ENCODE measurements at regions not wholly inside any gene's neighbourhood (a gene's known extent, or its start where the extent isn't known, plus 50 kb on each side); places are given as distances from the start of the nearest gene placed in this dataset.
"Not testable (repeated sequence)": the region's sequence is repeated elsewhere in the genome, so short reads cannot be mapped to it uniquely, and the experiment has no call there.

GRCh38 chr16:85202631-85203461 is 90.6 kb upstream of the CIBAR2 start:
- peak; percentile 89 for DNase-seq (ENCODE audit: low read depth)

DNA sequence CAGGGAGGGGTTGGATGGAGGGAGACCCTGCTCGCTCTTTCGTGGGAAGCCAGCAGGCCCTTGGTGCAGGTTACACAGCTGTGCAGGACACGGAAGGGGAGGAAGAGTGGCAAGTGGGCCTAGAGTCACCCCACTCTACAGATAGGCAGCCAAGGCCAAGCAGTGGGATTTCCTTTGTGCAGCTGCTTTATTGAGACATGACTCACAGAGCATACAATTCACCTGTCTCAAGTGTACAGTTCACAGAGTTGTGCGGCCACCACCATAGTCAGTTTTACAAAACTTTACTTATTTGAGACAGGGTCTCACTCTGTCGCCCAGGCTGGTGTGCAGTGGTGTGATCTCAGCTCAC is 91.2 kb upstream of the CIBAR2 start:
- no peak for DNase-seq (ENCODE audit: low read depth)

GRCh38 chr16:85204242-85205010 is 92.2 kb upstream of the CIBAR2 start:
- DNase-seq (ENCODE audit: low read depth): peak; percentile 91

DNA sequence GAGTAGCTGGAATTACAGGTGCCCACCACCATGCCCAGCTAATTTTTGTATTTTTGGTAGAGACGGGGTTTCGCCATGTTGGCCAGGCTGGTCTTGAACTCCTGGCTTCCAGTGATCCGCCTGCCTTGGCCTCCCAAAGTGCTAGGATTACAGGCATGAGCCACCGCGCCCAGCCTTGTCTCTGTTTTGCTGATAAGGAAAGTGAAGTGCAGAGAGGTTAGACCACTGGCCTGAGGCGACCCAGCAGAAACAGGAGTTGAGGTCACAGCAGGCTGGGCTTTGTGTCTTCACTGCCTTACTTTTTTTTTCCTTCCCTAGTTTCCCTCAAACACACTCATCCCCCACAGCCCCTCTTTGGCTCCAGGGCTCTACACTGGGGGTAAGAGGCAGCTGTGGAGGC is 93.0 kb upstream of the CIBAR2 start:
- not testable (repeated sequence) for DNase-seq (ENCODE audit: low read depth)

GRCh38 chr16:85205747-85206471 is 93.6 kb upstream of the CIBAR2 start:
- DNase-seq (ENCODE audit: low read depth): peak; percentile 39

- peak; percentile 46 for DNase-seq (ENCODE audit: low read depth)
Observed at GRCh38 chr16:85206472-85207356, 94.4 kb upstream of the CIBAR2 start.

DNA sequence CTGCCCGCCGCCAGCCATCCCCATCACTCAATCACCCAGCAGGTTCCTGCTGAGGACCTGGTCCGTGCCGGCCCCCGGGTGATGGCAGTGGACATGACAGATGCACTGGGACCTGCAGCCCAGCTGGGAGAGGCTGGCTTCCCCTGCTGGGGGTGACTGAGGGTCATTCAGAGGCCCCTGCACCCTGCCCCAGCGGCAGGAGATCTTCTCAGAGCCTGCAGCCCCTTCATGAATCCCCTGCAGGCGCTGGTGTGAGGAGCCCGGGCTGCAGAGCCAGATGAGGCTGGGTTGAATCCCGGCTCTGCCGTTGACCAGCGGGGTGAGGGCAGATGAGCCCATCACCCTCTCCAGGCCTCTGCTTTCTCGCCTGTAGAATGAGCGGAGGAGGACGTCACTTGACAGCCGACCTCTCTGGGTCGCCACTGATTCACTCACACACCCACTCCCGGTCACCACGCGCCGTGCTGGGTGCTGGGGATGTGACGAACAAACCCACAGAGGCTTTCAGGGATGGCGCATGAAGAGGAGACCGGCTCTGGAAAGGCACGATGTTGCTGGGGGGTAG is 95.2 kb upstream of the CIBAR2 start:
- no peak for DNase-seq (ENCODE audit: low read depth)

DNA sequence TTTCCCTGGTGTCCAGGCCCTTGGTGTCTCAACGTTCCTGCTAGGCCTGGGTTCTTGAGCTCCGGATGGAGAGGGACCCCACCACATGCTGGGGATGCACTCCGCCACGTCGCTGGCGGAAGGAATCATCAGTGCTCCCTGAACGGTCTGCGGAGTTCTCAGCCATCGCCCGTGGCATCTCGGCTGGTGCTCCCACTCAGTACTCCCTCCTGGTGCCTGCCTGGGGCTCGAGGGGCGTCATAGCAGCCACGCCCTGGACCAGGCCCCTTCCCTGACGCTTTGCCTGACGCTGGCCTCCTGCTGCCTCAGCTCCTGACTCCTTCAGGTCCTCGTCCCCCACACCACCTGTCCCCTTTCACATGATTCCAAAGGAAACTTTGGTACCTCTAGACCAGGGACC is 95.9 kb upstream of the CIBAR2 start:
- DNase-seq (ENCODE audit: low read depth): no peak

- DNase-seq (ENCODE audit: low read depth): no peak
Observed at GRCh38 chr16:85208643-85209520, 96.6 kb upstream of the CIBAR2 start.

DNA sequence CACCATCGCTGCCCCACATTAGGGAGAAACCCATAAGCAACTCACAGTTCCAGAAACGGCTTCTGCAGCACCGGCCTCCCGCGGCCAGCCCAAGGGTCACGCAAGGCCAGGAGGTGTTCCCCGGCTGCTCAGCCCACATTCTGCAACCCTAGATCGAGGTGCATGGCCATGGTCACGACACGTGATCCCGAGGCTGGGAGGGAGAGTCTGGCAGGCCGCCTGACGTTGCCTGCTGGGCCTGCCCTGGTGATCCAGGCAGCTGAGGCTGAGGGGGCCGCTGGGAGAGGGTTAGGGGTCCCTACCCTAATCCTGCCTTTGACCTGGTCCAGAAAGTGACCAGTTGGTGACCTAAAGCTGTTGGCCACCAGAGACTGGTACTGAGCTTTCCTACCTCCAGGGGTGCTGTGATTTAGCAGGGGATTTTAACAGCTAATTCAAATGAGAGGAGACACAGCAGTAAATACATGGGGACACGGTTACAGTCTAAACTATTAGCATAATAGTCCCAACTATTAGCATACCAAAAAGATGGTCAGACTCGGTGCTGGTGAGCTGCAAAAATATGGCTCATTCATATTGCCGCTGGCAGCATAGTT is 97.4 kb upstream of the CIBAR2 start:
- DNase-seq (ENCODE audit: low read depth): no peak

DNA sequence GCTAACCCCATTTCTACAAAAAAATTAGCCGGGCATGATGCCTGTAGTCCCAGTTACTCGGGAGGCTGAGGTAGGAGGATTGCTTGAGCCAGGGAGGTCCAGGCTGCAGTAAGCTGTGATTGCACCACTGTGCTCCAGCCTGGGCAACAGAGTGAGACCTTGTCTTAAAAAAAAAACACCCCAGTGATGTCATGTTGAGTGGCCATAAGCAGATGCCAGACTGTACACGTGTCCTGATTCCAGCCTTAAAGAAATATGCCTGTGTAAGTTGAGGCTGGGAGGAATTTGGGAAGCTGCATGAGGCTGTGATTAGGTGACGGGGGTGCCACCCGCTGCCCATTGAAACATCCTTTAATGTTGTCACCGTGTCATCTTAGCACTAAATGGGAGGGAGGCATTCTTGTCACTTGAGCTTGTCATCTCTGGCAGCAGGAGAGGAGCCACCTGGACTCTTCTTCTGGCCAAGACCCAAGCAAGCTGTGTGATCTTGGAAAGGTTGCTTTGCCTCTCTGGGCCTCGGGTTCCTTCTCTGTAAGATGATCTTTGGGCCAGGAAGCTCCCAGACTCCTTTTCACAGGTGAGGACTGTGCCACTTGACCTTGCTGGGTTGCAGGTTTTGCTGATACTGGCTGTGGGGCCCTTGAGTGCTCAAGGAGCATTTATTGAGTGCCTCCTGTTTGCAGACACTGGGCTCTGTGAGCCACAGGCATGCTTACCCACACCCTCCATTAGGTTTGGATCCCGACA is 98.3 kb upstream of the CIBAR2 start:
- DNase-seq (ENCODE audit: low read depth): peak; percentile 95

DNA sequence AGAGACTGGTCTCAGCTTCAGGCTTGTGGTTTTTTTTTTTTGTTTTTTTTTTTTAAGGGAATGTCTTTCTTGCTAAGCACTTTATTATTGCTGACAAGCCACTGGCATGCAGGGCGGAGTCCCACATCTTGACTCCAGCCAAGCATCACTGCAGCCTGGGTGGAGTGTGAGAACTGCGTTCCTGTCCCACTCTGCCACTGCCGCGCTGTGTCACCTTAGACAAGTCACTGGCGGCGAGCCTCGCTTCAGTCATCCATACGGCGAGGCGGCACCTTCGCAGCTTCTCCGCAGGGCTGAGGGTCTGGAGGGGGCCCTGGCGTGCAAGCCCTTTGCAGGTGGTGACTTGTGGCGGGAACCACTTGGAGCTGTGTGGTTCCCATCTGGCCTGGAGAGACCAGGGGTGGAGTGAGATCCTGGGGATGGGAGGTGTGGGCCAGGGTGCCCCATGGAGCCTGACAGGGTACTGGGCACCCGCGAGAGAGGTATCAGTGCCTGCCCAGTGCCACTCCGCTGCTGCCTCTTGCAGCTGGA is 99.1 kb upstream of the CIBAR2 start:
- peak; percentile 92 for DNase-seq (ENCODE audit: low read depth)

DNA sequence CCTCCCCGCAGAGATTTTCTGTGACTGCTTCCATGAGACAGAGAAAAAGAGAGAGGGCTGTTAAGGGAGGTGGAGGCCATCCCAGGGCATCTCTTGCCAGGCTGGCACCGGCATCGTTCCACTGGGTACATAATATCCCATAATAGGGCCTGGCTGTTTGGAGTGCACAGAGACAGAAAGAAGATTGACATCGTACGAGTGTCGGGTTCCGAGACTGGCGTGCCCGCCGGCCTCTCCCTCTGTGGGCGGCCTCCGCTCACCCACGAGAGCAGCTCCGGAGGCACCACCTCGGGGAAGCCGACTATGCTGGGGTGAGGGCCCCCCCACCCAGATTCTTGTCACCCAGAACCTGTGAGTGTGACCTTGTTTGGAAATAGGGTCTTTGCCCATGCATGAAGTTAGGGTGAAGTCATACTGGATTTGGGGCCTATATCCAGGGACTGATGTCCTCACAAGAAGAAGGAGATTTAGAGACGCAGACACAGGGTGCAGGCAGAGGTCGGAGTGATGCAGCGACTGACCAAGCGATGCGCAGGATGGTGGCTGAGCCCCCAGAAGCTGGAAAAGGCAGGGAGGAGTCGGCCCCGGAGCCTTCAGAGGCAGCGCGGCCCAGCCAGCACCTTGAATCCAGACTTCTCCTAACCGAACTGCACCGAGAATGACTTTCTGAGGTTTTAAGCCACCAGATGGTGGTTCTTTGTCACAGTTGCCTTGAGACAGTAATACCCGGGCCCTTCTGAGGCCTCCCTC is 101.8 kb upstream of the CIBAR2 start:
- DNase-seq (ENCODE audit: low read depth): no peak

- no peak for DNase-seq (ENCODE audit: low read depth)
Observed at GRCh38 chr16:85215478-85216118, 103.3 kb upstream of the CIBAR2 start.

GRCh38 chr16:85216522-85217375 is 104.5 kb upstream of the CIBAR2 start:
- DNase-seq (ENCODE audit: low read depth): no peak

GRCh38 chr16:85220125-85220839 is 108.0 kb upstream of the CIBAR2 start:
- DNase-seq (ENCODE audit: low read depth): peak; percentile 84
